ENCODE measurements at regions not wholly inside any gene's neighbourhood (a gene's known extent, or its start where the extent isn't known, plus 50 kb on each side); places are given as distances from the start of the nearest gene placed in this dataset.

GRCh38 chr5:152084476-152084875, 159.8 kb upstream of the GLRA1 start:
- no peak for TF ChIP-seq CTCF (IDR thresholded peaks at IDR 0.05)
- no peak for TF ChIP-seq POLR2A (IDR thresholded peaks at IDR 0.05)

Measured in right lobe of liver (tissue), 4 donors.